SK-MEL-5 (cell line): ENCODE measurements at regions not wholly inside any gene's neighbourhood (a gene's known extent, or its start where the extent isn't known, plus 50 kb on each side); places are given as distances from the start of the nearest gene placed in this dataset.
"Not testable (repeated sequence)": the region's sequence is repeated elsewhere in the genome, so short reads cannot be mapped to it uniquely, and the experiment has no call there.

Experiments used
- DNase-seq: peaks from one replicate; pipeline ENCODE4 v3.0.0-alpha.2; 2016; ENCODE audit warnings: low read depth, low spot score
- in situ Hi-C: cut with HindIII; loops from 2 replicates; pipeline ENCODE4 v1.10.0; 2016; ENCODE audit warnings: low sequenced_read_pairs, high pct_unique_total_duplicates, low pct_unique_long_range_greater_than_20kb

GRCh38 chr3:197459571-197459970 is 96.2 kb downstream of the BDH1 start:
- in situ Hi-C loops, DNase-seq: not testable (repeated sequence)

DNA sequence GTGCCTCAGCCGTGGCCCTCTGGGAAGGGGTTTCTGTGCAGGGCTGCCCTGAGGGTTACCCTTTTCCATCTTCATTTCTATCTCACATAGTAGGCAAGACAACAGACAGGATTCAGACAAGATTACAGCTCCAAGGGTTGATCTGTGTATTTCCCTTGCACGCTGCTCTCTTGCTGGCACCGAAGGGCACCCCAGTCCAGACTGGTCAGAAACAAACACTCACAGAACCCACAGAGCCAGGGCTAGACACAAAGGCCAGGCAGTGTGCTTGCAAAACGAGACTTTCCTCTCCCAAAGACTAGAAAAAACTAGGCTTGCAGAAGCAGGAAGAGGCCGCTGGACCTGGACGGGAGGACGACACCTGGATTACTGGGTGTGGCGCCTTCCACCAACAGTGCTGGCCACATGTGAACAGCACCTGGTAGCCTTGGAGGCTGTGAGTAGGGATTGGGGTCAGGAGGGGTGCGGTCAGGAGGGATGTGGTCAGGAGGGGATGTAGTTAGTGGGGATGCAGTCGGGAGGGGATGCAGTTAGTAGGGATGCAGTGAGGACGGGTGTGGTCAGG is 96.8 kb downstream of the BDH1 start:
- DNase-seq: no peak
- in situ Hi-C loops: no loop called here

DNA sequence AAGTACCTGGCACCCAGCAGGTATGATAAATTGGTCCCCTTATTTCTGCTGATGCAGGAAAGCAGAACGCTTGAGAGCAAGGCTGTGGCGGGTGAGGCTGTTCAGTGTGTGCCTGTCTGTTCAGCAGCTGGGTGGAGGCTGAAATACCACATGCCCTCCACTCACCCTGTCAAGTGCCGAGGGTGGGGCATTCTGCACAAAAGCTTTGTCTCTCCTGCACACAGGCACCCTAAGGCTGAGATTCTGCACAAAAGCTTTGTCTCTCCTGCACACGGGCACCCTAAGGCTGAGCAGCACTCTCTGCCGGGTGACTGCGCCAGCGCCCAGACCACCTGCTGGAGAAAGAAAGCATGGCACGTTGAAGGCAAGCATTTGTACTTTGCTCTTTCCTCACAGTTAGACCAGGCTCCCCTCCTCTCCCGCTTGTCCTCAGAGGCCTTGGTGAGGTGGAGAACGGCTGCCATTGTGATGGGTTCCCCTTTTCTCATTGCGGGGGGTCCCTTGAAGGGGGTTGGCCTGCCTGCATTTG is 97.5 kb downstream of the BDH1 start:
- in situ Hi-C loops: no loop called here
- DNase-seq: peak; percentile 55

DNA sequence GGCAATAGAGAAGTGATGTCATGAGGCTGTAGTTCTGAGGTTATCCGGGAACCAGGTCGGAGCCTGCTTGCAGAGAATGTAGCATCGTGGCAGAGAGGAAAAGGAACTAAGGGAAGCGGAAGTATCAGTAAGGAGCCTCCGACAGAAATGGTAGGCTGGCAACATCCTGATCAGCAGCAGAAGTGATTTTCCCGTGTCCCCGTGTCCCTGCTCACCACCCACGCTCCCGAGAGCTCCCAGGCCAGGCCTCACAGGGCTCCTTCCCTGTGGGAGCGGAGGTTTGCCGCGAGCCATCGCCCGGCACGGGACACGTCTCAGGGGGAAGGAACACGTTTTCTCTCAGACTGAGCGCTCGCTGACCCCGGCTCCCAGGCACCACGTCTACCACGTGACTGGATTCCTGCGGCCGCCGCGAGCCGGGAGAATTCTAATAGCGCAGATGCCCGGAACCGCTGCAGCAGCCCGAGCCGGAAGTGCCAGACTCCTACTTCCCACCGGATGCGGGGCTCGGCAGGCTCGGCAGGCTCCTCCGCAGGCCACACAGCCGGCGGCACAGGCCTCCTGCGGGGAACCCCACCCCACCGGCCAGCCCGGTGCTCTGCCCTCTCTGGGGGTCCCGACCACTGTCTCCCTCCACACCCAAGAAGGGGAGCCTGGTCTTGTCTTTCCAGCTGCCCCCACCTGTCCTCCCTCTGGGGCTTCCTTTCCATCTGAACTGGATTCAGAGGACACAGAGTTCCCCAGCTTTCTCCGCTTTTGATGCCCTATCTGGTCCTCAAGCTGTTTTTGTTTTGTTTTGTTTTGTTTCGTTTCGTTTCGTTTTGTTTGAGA is 99.3 kb downstream of the BDH1 start:
- in situ Hi-C loops: no loop called here
- DNase-seq: peak; percentile 86

GRCh38 chr3:197454841-197455240 is 100.9 kb downstream of the BDH1 start:
- in situ Hi-C loops, DNase-seq: not testable (repeated sequence)

DNA sequence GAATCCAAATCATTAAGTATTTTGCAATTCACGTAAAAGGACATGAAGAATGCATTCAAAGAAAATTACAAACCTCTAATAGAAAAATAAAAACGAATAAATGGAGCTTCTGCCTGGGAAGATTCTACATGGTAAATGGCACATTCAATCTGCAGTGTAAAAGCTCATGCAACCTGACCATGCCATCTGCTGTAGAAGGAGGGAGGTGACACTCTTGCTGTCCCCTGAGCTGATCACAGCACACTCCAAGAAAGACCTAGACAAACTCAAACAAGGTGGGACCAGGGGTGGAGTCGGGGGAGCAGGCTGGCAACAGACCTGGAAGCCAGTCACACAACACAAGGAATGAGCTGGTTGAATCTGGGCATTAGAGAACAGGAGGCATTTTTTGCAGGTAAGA is 101.8 kb downstream of the BDH1 start:
- DNase-seq: peak; percentile 30

DNA sequence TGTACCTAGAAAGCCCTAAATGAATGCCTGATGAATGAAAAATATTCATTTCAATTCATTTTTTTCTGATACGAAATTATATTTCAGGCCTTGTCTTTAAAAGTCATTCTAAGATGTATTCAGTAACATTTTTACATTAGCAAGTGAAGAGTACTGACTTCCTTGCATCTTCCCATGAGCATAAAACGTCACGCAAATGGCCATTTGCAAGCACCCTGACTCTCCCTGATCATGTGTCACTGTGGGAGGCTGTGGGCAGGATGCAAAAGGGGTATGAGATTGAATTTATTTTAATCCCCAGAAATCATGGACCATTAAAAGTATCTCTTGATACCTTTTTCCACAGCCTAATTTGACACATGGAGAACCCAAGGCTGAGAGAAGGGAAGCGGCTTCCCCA is 105.0 kb downstream of the BDH1 start:
- no peak for DNase-seq
- in situ Hi-C loops: no loop called here

More for the DNA sequence above, 101.8 kb downstream of the BDH1 start:
- in situ Hi-C loops: no loop called here

DNA sequence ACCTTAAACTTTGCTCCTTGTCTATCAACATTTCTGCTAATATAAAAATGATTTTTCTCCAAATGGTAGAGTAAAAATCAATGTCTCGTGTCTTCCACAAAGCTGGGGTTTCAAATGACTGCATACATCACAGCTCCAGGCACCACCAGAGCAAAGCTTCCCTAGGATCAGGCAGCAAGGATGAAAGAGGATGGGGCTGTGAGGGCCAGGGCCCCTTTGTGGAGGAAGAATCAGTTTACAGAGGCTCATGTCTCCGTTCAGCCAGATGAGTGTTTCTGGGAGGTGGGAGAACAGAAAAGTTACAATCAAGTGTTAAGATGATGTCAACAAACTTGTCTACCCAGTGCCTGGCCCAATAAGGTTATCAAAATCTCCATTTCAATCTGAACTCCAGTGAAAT is 105.5 kb downstream of the BDH1 start:
- in situ Hi-C loops: no loop called here
- DNase-seq: no peak

DNA sequence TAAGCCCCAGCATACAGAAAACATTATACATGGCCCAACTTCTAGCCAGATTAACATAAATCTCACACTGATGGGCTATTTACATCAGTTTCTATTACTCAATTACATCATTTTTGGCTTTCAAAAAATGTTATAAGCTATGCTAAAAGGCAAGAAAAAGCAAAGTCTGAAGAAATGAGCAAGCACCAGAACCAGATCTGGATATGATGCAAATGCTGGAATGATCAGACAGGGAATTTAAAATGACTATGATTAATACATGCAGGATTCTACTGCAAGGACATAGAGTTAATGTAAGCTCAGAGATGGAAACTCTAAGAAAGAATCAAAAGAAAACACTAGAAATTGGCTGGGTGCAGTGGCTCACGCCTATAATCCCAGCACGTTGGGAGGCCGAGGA is 106.6 kb downstream of the BDH1 start:
- DNase-seq, in situ Hi-C loops: not testable (repeated sequence)

- DNase-seq, in situ Hi-C loops: not testable (repeated sequence)
Measured at GRCh38 chr3:197447781-197448180, 108.0 kb downstream of the BDH1 start.

DNA sequence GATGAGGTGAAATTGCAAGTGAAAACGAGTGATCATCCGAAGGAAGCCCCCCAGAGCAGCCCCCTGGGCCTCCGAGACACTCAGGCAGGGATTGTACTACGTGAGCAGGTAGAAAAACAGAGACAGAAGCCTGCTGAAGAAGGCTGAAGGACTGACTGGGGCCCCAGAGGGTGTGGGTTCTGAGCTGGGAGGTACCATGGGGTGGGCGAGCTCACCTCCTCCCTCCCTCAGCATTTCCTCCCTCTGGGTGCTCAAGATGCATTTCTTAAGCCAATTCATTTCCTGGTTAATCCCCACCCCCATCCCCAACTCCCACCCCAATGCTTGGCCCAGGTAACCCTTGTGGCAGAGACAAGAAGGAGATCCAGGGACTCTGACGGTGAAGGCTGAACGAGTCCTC is 108.7 kb downstream of the BDH1 start:
- in situ Hi-C loops: no loop called here
- DNase-seq: no peak

DNA sequence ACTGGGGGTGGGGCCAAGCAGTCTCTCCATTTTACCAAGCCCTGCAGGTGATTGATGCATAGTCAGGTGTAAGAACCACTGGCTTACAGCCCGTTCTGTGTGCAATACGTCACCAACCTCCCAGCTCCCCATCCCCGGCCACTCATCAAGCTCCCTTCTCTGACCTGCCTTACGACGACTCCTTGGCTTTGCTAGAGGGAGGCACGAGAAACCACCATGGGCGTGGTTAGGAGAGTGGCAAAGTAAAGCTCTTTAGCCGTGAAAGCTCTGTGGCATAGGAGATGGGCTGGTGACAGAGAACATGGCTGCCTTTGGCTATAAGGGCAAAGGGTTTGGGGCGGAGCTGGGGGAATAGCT is 109.1 kb downstream of the BDH1 start:
- in situ Hi-C loops: no loop called here
- DNase-seq: no peak

DNA sequence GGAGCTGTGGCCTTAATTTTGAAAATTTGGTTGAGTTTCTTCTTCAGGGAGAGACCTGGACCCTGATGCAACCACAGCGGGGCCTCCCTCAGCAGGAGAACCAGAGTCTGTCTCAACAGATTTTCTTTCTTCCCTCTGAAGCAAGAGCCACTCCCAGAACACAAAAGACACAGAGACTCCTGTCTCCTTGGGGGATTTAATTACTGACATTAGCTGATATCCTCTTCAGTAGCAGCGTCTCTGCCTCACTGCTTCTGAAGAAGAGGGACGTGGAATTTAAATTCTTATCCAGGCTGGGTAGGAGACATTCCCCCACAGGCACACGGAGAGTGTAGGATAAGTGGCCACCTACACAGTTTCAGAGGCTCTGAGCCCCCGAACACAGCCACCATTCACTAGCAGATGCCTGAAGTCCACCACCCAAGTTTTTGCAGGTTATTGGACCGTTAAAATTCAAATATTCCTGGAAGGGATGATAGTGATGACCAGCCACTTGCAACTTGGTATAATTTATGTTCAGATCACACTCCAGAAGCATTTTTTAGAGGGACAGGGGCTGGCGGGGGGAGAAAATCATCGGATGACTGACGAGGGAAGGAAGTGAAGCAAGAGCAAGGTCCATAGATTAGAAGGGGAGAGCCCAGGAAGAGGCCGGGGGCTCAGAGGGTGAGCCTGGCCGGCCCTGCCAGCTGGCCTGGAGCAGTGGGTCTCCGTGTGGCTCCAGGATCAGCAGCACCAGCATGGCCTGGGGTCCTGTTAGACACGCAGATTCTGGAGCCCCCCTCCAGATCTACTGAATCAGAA is 109.7 kb downstream of the BDH1 start:
- no peak for DNase-seq
- in situ Hi-C loops: no loop called here

DNA sequence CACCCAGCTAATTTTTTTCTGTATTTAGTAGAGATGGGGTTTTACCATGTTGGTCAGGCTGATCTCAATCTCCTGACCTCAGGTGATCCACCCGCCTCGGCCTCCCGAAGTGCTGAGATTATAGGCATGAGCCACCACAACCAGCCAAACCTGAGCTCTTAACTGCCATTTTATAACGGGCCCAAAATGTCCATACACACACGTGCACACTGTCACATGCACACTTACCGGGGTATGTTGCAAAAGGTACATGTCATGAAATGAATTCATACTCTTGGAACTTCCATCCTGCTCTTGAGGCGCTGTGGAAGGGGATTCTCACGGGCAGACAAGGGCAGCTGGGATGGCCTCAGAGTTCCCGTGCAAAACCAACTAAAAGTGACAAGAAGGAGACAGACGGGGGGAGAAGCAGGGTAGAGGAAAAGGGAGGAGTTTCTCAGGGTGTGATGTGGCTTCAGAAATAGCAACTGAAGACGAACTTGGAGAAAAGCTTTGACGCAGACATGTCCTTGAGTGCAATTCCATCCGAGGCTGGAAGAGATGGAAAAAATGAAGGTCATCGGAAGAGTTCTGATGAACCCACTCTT is 110.9 kb downstream of the BDH1 start:
- in situ Hi-C loops: no loop called here
- DNase-seq: no peak

GRCh38 chr3:197443506-197443905 is 112.3 kb downstream of the BDH1 start:
- in situ Hi-C loops: no loop called here
- DNase-seq: no peak

DNA sequence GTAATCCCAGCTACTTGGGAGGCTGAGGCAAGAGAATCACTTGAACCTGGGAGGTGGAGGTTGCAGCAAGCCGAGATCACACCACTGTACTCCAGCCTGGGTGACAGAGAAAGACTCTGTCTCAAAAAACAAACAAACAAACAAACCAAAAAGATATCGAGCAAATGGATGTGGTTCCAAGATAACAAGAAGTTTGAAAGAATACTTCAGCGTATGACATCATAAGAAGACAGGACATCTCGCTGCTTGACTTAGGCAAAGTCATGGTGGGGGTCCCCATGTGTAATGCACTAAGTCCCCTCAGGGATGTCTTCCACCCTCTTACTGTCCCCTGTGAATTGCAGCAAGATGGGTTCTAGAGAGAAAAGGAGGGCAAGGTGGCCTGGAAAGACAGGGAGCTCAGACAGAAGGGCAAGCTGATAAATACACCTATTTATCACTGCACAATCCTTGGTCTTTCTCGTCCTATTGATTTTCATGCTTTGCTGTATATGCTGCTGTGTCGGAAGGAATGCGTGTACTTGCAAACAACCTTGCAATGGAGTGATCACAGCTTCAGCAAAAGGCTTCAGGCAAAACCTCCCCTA is 115.0 kb downstream of the BDH1 start:
- no peak for DNase-seq
- in situ Hi-C loops: no loop called here

DNA sequence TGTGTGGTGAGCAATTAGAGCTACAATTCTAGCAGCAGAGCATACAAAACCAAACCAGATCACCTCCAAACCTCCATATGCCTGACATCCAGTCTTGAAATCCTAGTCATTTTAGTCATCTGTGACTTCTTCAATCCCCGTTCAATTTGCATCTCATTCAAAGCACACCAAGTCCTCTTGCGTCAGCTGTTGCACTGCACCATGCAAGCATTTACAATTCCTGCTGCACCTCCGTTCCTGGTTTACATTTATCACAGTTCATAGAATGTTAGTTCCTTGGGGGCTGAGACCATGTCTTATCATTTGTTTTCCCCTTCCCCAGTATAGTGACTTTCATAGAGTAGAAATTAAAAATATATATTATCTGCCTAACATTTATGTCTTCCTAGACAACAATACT is 116.9 kb downstream of the BDH1 start:
- DNase-seq: no peak
- in situ Hi-C loops: no loop called here

DNA sequence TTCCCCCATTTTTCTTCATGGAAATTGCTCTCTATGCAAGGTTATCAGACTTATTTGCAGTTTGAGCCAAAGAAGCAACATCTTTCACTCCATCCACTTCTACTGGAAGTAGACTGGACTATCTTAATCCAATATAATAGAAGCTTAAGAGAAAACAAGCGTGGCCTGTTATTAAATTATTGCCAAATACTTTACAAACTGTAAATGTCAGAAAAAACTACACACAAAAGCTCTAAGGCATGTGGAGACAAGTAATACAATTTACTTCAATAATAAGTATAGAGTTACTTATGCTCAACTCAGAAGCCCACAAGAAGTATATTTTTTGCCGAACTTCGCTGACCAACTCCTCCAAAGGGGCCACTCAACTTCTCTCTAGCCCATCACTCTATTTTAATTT is 120.3 kb downstream of the BDH1 start:
- no peak for DNase-seq
- in situ Hi-C loops: no loop called here
